ENCODE measurements at regions not wholly inside any gene's neighbourhood (a gene's known extent, or its start where the extent isn't known, plus 50 kb on each side); places are given as distances from the start of the nearest gene placed in this dataset.
"Not testable (repeated sequence)": the region's sequence is repeated elsewhere in the genome, so short reads cannot be mapped to it uniquely, and the experiment has no call there.

DNA sequence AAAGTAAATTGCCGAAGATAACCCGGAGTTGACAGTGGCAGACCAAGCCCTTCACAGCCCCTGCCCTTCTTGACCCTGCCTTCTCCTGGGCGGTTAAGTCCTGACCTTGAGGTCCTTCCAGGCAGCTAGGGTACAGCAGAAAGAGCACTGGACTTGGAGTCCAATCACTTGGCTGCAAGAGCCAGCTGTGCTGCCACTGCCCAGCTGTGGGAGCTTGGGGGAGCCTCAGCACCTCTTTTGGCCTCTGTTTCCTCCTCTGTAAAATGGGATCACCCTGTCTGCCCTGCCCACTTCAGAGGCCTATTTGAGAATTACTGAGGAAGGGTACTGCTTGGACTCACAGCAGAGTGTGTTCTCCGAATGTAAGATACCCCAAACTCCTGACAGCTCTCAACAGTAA is 66.2 kb upstream of the SMAD6 start:
- no peak overlapping the region for H3K4me3 ChIP-seq (ENCODE audit: low read depth, low read length)
- DNase-seq (ENCODE audit: low read depth), result no peak
- TF ChIP-seq, protein P1, sequence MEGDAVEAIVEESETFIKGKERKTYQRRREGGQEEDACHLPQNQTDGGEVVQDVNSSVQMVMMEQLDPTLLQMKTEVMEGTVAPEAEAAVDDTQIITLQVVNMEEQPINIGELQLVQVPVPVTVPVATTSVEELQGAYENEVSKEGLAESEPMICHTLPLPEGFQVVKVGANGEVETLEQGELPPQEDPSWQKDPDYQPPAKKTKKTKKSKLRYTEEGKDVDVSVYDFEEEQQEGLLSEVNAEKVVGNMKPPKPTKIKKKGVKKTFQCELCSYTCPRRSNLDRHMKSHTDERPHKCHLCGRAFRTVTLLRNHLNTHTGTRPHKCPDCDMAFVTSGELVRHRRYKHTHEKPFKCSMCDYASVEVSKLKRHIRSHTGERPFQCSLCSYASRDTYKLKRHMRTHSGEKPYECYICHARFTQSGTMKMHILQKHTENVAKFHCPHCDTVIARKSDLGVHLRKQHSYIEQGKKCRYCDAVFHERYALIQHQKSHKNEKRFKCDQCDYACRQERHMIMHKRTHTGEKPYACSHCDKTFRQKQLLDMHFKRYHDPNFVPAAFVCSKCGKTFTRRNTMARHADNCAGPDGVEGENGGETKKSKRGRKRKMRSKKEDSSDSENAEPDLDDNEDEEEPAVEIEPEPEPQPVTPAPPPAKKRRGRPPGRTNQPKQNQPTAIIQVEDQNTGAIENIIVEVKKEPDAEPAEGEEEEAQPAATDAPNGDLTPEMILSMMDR (IDR thresholded peaks at IDR 0.05; ENCODE audit: insufficient read depth, low read length), result no peak

DNA sequence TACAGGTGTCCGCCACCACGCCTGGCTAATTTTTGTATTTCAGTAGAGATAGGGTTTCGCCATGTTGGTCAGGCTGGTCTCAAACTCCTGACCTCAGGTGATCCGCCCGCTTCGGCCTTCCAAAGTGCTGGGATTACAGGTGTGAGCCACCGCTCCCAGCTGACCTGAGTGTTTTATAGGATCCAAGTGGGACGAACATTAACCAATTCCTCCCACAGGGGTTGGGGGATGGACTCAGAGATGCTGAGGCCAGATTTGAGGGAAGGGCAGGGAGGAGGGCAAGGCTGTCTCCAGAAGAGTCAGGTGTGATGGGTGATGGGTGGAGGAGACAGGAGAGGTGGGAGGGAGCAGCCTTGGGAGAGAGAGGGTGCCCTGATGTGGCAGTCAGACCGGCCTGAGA is 65.0 kb upstream of the SMAD6 start:
- DNase-seq (ENCODE audit: low read depth); H3K4me3 ChIP-seq (ENCODE audit: low read depth, low read length): not testable (repeated sequence)

DNA sequence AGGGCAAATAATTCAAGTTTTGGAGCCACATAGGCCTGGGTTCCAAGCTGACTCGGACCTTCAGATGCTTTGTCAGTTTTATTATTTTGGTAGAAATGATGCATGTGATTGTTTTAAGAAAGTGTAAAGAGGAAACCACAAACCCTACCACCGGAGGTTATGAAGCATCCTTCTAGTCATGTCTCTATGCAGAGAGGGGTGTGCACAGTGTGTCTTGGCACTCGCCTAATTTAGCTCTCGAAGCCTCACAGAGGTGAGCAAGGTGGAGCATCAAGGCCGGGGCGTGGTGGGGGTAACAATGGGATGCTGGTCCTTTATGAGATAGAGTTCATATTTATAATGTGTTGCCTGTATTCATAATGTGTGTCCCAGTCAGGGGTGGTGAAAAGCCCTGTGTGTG is 63.7 kb upstream of the SMAD6 start:
- no peak overlapping the region for H3K4me3 ChIP-seq (ENCODE audit: low read depth, low read length)
- TF ChIP-seq, protein P1 (IDR thresholded peaks at IDR 0.05; ENCODE audit: insufficient read depth, low read length), result no peak
- no peak for DNase-seq (ENCODE audit: low read depth)

DNA sequence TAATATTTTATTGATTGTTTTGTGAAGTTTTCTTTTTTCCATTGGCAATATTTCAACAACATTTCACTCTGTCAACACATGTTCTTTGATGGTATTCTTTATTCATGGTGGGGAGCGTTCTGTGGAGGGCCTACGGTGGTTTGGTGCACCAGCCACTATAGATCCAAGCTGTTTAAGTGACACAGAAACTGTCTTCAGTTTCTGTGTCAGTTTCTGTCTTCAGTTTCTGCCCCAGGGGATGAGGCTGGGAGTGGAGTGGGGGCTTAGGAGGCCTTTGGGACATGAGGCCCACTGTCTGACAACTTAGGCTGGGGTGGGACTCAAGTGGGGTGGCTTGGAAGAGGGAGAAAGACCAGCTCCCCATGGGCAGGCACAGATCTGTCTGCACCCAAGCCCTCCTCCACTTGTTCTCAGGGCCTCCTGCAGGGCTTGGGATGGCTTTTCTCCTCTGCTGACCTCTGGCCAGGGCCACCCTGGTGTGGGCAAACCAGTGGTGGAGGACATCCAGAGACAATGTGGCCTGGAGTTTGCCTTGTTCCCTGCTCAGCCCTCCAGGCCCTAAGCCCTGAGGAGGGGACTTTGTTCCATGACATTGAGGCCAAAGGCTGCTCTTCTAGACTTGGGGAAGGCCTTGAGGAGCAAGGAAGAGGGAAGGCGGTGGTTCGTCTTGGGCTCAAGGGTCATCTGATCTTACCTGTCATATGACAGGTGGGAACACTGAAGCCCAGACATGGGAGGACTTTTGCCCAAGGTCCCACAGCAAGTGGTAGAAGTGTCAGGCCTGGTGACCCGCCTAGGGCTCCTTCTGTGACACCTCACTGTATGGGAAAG is 60.3 kb upstream of the SMAD6 start:
- TF ChIP-seq, protein P1 (IDR thresholded peaks at IDR 0.05; ENCODE audit: insufficient read depth, low read length), result no peak
- H3K4me3 ChIP-seq (ENCODE audit: low read depth, low read length), result no peak overlapping the region
- DNase-seq (ENCODE audit: low read depth), result no peak

DNA sequence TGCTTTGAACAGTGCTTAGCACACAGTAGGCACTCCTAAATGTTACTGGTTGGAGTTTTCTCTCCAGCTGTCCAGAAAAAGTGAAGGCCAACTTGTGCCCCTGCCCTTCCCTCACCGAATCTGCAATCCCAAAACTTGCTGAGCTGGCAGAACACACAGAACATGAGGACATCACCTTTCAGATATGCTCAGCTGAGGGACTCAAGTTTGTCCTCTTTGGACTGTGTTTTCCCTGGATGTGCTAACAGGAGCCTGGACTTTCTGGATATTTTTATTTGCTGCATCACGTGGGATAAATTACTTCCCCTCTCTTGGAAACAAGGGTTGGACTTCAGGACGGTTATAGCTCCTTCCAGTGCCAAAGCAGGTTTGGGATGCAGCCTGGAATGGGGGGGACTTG is 59.5 kb upstream of the SMAD6 start:
- TF ChIP-seq, protein P1 (IDR thresholded peaks at IDR 0.05; ENCODE audit: insufficient read depth, low read length), result no peak
- no peak overlapping the region for H3K4me3 ChIP-seq (ENCODE audit: low read depth, low read length)
- no peak for DNase-seq (ENCODE audit: low read depth)

DNA sequence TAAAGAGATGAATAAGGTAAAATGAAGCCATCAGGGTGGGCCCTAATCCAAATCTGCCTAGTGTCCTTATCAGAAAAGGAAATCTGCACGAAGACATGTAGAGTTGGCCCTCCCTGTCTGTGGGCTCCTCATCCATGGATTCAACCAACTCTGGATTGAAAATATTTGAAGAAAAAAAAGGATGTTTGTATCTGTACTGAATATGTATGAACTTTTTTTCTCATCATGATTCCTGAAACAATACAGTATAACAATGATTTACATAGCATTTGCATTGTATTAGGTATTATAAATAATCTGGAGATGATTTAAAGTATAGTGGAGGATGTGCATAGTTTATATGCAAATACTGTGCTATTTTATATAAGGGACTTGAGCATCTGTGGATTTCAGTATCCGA is 59.0 kb upstream of the SMAD6 start:
- DNase-seq (ENCODE audit: low read depth), result no peak
- no peak overlapping the region for H3K4me3 ChIP-seq (ENCODE audit: low read depth, low read length)
- TF ChIP-seq, protein P1 (IDR thresholded peaks at IDR 0.05; ENCODE audit: insufficient read depth, low read length), result no peak

DNA sequence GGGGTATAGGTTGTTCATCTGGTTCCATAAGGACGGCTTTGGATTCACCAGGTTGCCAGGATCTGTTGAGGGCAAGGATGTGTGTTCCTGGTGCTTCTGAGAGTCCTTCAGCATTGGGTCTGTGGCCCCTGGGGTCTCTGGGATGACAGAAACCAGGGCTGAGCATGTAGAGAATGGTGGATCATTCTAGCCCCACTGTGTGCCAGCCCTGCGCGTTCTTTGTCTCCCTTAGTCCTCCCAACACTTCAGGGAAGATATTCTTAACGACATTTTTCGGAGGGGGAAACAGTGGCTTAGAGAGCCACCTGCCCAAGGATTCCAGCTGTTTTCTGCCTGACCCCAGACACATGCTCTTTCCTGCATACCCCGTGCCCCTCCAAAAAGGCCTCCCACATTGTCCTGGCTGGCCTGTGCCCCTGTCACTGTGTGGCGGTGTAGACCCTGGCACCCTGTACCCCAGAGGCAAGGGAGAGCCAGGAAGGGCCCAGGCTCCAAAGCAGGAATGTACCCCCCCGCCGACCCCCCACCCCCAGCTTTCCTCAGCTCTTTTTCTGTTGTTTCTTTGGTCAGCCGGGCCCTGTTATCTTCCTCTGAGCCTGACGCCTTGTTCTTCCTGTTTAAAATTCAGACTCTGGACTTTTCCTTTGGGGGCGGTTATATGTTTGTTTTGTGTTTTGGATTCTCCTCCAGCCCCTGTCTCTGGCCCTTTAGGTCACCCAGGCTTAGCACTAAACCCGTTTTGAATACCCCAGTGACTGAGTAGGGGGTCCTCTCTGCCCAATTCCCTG is 57.8 kb upstream of the SMAD6 start:
- TF ChIP-seq, protein P1 (IDR thresholded peaks at IDR 0.05; ENCODE audit: insufficient read depth, low read length), result no peak
- no peak overlapping the region for H3K4me3 ChIP-seq (ENCODE audit: low read depth, low read length)
- no peak for DNase-seq (ENCODE audit: low read depth)
